ENCODE measurements at regions not wholly inside any gene's neighbourhood (a gene's known extent, or its start where the extent isn't known, plus 50 kb on each side); places are given as distances from the start of the nearest gene placed in this dataset.

DNA sequence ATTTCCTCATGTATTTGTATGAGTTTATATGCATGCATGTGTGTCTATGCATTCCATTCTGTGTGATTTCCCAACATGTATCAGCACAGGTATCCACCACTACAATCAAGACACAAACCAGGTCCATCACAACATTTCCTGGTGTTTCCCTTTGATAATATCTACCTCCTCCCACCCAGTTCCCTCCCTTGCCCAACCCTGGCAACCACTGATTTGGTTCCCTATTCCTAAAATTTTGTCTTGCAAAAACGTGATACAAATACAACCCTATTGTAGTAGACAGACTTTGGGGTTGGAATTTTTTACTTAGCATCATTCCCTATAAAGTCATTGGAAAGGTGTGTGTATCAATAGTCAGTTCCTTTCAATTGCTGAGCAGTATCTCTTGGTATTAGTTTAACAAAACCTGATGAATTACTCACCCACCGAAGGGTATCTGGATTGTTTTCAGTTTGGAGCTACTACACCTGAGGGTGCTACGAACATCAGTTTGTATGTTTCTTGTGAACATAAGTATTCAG is 51.8 kb upstream of the IGLL5 start:
- TF ChIP-seq, protein P1, sequence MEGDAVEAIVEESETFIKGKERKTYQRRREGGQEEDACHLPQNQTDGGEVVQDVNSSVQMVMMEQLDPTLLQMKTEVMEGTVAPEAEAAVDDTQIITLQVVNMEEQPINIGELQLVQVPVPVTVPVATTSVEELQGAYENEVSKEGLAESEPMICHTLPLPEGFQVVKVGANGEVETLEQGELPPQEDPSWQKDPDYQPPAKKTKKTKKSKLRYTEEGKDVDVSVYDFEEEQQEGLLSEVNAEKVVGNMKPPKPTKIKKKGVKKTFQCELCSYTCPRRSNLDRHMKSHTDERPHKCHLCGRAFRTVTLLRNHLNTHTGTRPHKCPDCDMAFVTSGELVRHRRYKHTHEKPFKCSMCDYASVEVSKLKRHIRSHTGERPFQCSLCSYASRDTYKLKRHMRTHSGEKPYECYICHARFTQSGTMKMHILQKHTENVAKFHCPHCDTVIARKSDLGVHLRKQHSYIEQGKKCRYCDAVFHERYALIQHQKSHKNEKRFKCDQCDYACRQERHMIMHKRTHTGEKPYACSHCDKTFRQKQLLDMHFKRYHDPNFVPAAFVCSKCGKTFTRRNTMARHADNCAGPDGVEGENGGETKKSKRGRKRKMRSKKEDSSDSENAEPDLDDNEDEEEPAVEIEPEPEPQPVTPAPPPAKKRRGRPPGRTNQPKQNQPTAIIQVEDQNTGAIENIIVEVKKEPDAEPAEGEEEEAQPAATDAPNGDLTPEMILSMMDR (IDR thresholded peaks at IDR 0.05), result no peak
- TF ChIP-seq POLR2A (IDR thresholded peaks at IDR 0.05), result no peak
